ENCODE measurements at regions not wholly inside any gene's neighbourhood (a gene's known extent, or its start where the extent isn't known, plus 50 kb on each side); places are given as distances from the start of the nearest gene placed in this dataset.

GRCh38 chr16:73171380-73171779 is 123.5 kb upstream of the ZFHX3 start:
- TF ChIP-seq CTCF (IDR thresholded peaks at IDR 0.05) (no peak), POLR2A (IDR thresholded peaks at IDR 0.05) (no peak), POLR2AphosphoS5 (IDR thresholded peaks at IDR 0.05) (no peak)
